ENCODE measurements at regions not wholly inside any gene's neighbourhood (a gene's known extent, or its start where the extent isn't known, plus 50 kb on each side); places are given as distances from the start of the nearest gene placed in this dataset.

GRCh38 chr9:80157561-80157983 is 585.8 kb downstream of the TLE4 start:
- no peak for DNase-seq

GRCh38 chr9:80156756-80157472 is 585.1 kb downstream of the TLE4 start:
- no peak for DNase-seq

GRCh38 chr9:80156262-80156661 is 584.5 kb downstream of the TLE4 start:
- DNase-seq = no peak

- DNase-seq = no peak
These were observed 576.1 kb downstream of the TLE4 start for GRCh38 chr9:80147866-80148265.

- DNase-seq = peak; percentile 1
These were observed 574.7 kb downstream of the TLE4 start for GRCh38 chr9:80146466-80146865.

GRCh38 chr9:80144856-80145255 is 573.1 kb downstream of the TLE4 start:
- DNase-seq = no peak

GRCh38 chr9:80144406-80144805 is 572.6 kb downstream of the TLE4 start:
- DNase-seq = no peak

- DNase-seq = no peak
These were observed 572.1 kb downstream of the TLE4 start for GRCh38 chr9:80143899-80144298.

- DNase-seq = no peak
These were observed 562.7 kb downstream of the TLE4 start for GRCh38 chr9:80134487-80134886.

GRCh38 chr9:80131627-80132026 is 559.9 kb downstream of the TLE4 start:
- DNase-seq = no peak

- no peak for DNase-seq
These were observed 556.2 kb downstream of the TLE4 start for GRCh38 chr9:80127920-80128319.

- DNase-seq = no peak
These were observed 554.0 kb downstream of the TLE4 start for GRCh38 chr9:80125731-80126264.

- no peak for DNase-seq
These were observed 545.3 kb downstream of the TLE4 start for GRCh38 chr9:80117031-80117430.

GRCh38 chr9:80114241-80114640 is 542.5 kb downstream of the TLE4 start:
- DNase-seq = no peak

- no peak for DNase-seq
These were observed 536.3 kb downstream of the TLE4 start for GRCh38 chr9:80107931-80108660.

- DNase-seq = no peak
These were observed 525.7 kb downstream of the TLE4 start for GRCh38 chr9:80097476-80097875.

GRCh38 chr9:80094176-80094771 is 522.5 kb downstream of the TLE4 start:
- DNase-seq = no peak

- DNase-seq = no peak
These were observed 521.9 kb downstream of the TLE4 start for GRCh38 chr9:80093695-80094094.

GRCh38 chr9:80091526-80091925 is 519.8 kb downstream of the TLE4 start:
- no peak for DNase-seq

GRCh38 chr9:80090317-80090716 is 518.6 kb downstream of the TLE4 start:
- no peak for DNase-seq

GRCh38 chr9:80086822-80087345 is 515.1 kb downstream of the TLE4 start:
- DNase-seq = no peak

- no peak for DNase-seq
These were observed 514.6 kb downstream of the TLE4 start for GRCh38 chr9:80086386-80086785.

GRCh38 chr9:80085668-80086067 is 513.9 kb downstream of the TLE4 start:
- DNase-seq = no peak

GRCh38 chr9:80082213-80082612 is 510.4 kb downstream of the TLE4 start:
- no peak for DNase-seq
